HG03280 (cell line): ENCODE measurements at regions not wholly inside any gene's neighbourhood (a gene's known extent, or its start where the extent isn't known, plus 50 kb on each side); places are given as distances from the start of the nearest gene placed in this dataset.
"Not testable (repeated sequence)": the region's sequence is repeated elsewhere in the genome, so short reads cannot be mapped to it uniquely, and the experiment has no call there.

ENCODE experiments used
- ATAC-seq: cut with Tn5 transposase; IDR thresholded peaks from one replicate; pipeline ENCODE4 v1.9.1; 2021; ENCODE audit warnings: mild to moderate bottlenecking, moderate library complexity; ENCODE audit not compliant: unreplicated experiment

GRCh38 chr13:53101883-53102282, 73.3 kb downstream of the OLFM4 start:
- no peak for ATAC-seq

GRCh38 chr13:53104136-53104535, 75.5 kb downstream of the OLFM4 start:
- ATAC-seq, result no peak

- ATAC-seq, result no peak
Observed at GRCh38 chr13:53105477-53105876, 76.9 kb downstream of the OLFM4 start.

- ATAC-seq, result no peak
Observed at GRCh38 chr13:53105890-53106289, 77.3 kb downstream of the OLFM4 start.

GRCh38 chr13:53110181-53110580, 81.6 kb downstream of the OLFM4 start:
- ATAC-seq, result no peak

GRCh38 chr13:53110614-53111013, 82.0 kb downstream of the OLFM4 start:
- no peak for ATAC-seq

- ATAC-seq, result no peak
Observed at GRCh38 chr13:53112522-53112921, 83.9 kb downstream of the OLFM4 start.

GRCh38 chr13:53117048-53117447, 88.4 kb downstream of the OLFM4 start:
- not testable (repeated sequence) for ATAC-seq

- ATAC-seq, result no peak
Observed at GRCh38 chr13:53121131-53121773, 92.6 kb downstream of the OLFM4 start.

- no peak for ATAC-seq
Observed at GRCh38 chr13:53121919-53122318, 93.3 kb downstream of the OLFM4 start.

- ATAC-seq, result no peak
Observed at GRCh38 chr13:53123536-53123935, 94.9 kb downstream of the OLFM4 start.

GRCh38 chr13:53124623-53125022, 96.0 kb downstream of the OLFM4 start:
- ATAC-seq, result no peak

- no peak for ATAC-seq
Observed at GRCh38 chr13:53126841-53127245, 98.2 kb downstream of the OLFM4 start.

- no peak for ATAC-seq
Observed at GRCh38 chr13:53127373-53127772, 98.8 kb downstream of the OLFM4 start.

- ATAC-seq, result no peak
Observed at GRCh38 chr13:53129864-53130393, 101.3 kb downstream of the OLFM4 start.

- no peak for ATAC-seq
Observed at GRCh38 chr13:53131361-53131760, 102.7 kb downstream of the OLFM4 start.

GRCh38 chr13:53135301-53135700, 106.7 kb downstream of the OLFM4 start:
- ATAC-seq, result no peak

- ATAC-seq, result no peak
Observed at GRCh38 chr13:53136554-53137215, 108.1 kb downstream of the OLFM4 start.

GRCh38 chr13:53137779-53138178, 109.2 kb downstream of the OLFM4 start:
- no peak for ATAC-seq

GRCh38 chr13:53138376-53139036, 109.9 kb downstream of the OLFM4 start:
- ATAC-seq, result no peak

GRCh38 chr13:53141336-53141735, 112.7 kb downstream of the OLFM4 start:
- ATAC-seq, result no peak

- no peak for ATAC-seq
Observed at GRCh38 chr13:53142306-53142705, 113.7 kb downstream of the OLFM4 start.
